ENCODE measurements at regions not wholly inside any gene's neighbourhood (a gene's known extent, or its start where the extent isn't known, plus 50 kb on each side); places are given as distances from the start of the nearest gene placed in this dataset.

- TF ChIP-seq CTCF (IDR thresholded peaks at IDR 0.05; ENCODE audit: insufficient read depth, low read length, poor library complexity, severe bottlenecking) (no peak), EZH2phosphoT487 (conservative IDR thresholded peaks at IDR 0.05; ENCODE audit: low read length) (no peak)
Observed at GRCh38 chr5:89302102-89302891, 419.3 kb upstream of the MEF2C start.

Data from SU-DHL-6 (cell line).